Gastroesophageal sphincter (tissue), 3 donors: ENCODE measurements at regions not wholly inside any gene's neighbourhood (a gene's known extent, or its start where the extent isn't known, plus 50 kb on each side); places are given as distances from the start of the nearest gene placed in this dataset.

Source experiments
- POLR2A ChIP-seq, 2 donors: fragments of 450-650 bp; IDR thresholded peaks; one replicate each; pipeline ENCODE4 v1.6.1; 2017; ENCODE audit warnings: antibody characterized with exemption in 2 of 2, mild to moderate bottlenecking in 2 of 2, moderate library complexity in 1 of 2
- POLR2AphosphoS5 ChIP-seq: sonication (generic); formaldehyde crosslinking; IDR thresholded peaks from one replicate; pipeline ENCODE4 v1.6.1; 2017; ENCODE audit warnings: antibody characterized with exemption
- TF ChIP-seq, protein P1 (sequence below), 4 experiments: fragments of 200-600 bp in 2 of 4; fragments of 450-650 bp in 2 of 4; sonication (generic) in 1 of 4; IDR thresholded peaks; one replicate each; pipeline ENCODE4 v1.5.1; 2017 to 2019; ENCODE audit warnings: antibody characterized with exemption in 4 of 4, mild to moderate bottlenecking in 2 of 4, moderate library complexity in 2 of 4

DNA sequence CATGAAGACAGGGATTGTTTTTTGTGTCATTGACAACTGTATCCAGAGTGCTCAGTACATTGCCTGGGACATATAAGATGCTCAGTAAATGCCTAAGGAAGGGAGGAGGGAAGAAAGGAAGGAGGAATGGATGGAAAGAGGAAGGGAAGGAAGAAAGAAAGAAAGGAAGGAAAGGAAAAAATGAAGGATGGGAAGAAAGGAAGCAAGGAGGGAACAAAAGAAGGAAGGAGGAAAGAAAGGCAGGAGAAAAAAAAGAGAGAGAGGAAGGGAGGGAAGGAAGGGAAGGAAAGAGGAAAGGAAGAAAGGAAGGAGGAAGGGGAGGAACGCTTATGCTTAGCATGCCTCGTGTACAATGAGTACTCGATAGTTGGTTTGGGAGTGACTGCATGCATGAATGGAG is 514.7 kb downstream of the RPS24 start:
- TF ChIP-seq, protein P1, sequence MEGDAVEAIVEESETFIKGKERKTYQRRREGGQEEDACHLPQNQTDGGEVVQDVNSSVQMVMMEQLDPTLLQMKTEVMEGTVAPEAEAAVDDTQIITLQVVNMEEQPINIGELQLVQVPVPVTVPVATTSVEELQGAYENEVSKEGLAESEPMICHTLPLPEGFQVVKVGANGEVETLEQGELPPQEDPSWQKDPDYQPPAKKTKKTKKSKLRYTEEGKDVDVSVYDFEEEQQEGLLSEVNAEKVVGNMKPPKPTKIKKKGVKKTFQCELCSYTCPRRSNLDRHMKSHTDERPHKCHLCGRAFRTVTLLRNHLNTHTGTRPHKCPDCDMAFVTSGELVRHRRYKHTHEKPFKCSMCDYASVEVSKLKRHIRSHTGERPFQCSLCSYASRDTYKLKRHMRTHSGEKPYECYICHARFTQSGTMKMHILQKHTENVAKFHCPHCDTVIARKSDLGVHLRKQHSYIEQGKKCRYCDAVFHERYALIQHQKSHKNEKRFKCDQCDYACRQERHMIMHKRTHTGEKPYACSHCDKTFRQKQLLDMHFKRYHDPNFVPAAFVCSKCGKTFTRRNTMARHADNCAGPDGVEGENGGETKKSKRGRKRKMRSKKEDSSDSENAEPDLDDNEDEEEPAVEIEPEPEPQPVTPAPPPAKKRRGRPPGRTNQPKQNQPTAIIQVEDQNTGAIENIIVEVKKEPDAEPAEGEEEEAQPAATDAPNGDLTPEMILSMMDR (IDR thresholded peaks at IDR 0.05): no peak
- TF ChIP-seq POLR2A (IDR thresholded peaks at IDR 0.05) (no peak), POLR2AphosphoS5 (no peak)
